BJ (cell line): ENCODE measurements at regions not wholly inside any gene's neighbourhood (a gene's known extent, or its start where the extent isn't known, plus 50 kb on each side); places are given as distances from the start of the nearest gene placed in this dataset.

Experiments used
- CTCF ChIA-PET: fragments of 350-600 bp; formaldehyde crosslinking; extraction: SDS; loops from one replicate; lab custom pipeline; 2021; ENCODE audit warnings: antibody characterized with exemption, inconsistent platforms; lab: Yijun Ruan, JAX
- POLR2A ChIA-PET: fragments of 300-600 bp; sonication (Branson Sonifier 250); formaldehyde crosslinking; extraction: SDS; loops from one replicate; lab custom pipeline; 2021; ENCODE audit warnings: antibody characterized with exemption; lab: Charles Lee
- DNase-seq: peaks from one replicate; pipeline ENCODE4 v3.0.0-alpha.2; 2011; ENCODE audit warnings: low read depth
- H3K27me3 ChIP-seq: 2 replicates; pipeline ENCODE4 v1.6.0; 2011; ENCODE audit warnings: low read length; ENCODE audit not compliant: control insufficient read depth, insufficient read depth
- H3K36me3 ChIP-seq: 2 replicates; pipeline ENCODE4 v1.5.1; 2011; ENCODE audit warnings: low read length; ENCODE audit not compliant: control insufficient read depth, insufficient read depth
- H3K4me3 ChIP-seq: 2 replicates; pipeline ENCODE4 v1.5.1; 2011; ENCODE audit warnings: low read depth, mild to moderate bottlenecking, control low read depth, low read length
- TF ChIP-seq, protein P1 (sequence below): IDR thresholded peaks from 2 replicates; pipeline ENCODE4 v1.5.1; 2011; ENCODE audit warnings: low read depth, mild to moderate bottlenecking, control low read depth, inconsistent platforms, low read length, moderate library complexity; ENCODE audit not compliant: insufficient read depth

DNA sequence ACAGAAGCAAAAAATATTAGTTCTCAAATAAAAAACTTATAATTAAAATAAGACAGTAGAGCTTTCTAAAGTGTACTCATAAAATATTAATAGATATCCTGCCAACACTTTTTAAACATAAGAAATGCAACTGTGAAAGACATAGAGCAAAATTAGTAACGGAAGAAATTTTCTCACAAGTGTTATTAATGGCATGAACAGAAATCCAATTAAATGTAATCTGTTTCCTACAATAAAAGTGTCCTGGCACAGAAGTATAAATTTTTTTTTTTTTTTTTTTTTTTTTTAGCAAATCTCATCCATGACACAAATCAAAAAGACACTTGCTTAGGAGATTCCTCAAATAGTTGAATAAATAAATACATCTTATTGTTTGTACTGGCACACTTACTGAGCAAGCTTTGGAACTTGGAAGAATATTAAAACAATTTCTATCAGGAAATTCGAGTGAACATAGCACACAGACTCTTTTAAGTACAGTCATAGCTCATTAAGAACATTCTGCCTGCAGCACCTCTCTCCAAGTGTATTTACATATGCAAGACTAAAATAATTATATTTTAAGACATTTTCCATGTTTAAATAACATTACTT is 227.2 kb upstream of the ROBO2 start:
- no peak for DNase-seq
- TF ChIP-seq, protein P1, sequence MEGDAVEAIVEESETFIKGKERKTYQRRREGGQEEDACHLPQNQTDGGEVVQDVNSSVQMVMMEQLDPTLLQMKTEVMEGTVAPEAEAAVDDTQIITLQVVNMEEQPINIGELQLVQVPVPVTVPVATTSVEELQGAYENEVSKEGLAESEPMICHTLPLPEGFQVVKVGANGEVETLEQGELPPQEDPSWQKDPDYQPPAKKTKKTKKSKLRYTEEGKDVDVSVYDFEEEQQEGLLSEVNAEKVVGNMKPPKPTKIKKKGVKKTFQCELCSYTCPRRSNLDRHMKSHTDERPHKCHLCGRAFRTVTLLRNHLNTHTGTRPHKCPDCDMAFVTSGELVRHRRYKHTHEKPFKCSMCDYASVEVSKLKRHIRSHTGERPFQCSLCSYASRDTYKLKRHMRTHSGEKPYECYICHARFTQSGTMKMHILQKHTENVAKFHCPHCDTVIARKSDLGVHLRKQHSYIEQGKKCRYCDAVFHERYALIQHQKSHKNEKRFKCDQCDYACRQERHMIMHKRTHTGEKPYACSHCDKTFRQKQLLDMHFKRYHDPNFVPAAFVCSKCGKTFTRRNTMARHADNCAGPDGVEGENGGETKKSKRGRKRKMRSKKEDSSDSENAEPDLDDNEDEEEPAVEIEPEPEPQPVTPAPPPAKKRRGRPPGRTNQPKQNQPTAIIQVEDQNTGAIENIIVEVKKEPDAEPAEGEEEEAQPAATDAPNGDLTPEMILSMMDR = no peak
- Histone ChIP-seq H3K36me3 (no peaks in the 10 kb centered on the region), H3K27me3 (no peaks in the 10 kb centered on the region), H3K4me3 (no peak overlapping the region)
- POLR2A ChIA-PET = no interaction called here
- CTCF ChIA-PET = no interaction called here

GRCh38 chr3:76815561-76815960 is 224.3 kb upstream of the ROBO2 start:
- TF ChIP-seq, protein P1 = no peak
- no peak overlapping the region for H3K4me3 ChIP-seq
- ChIA-PET POLR2A (no interaction called here), CTCF (no interaction called here)
- H3K27me3 ChIP-seq = no peaks in the 10 kb centered on the region
- DNase-seq = no peak
- H3K36me3 ChIP-seq = no peaks in the 10 kb centered on the region

DNA sequence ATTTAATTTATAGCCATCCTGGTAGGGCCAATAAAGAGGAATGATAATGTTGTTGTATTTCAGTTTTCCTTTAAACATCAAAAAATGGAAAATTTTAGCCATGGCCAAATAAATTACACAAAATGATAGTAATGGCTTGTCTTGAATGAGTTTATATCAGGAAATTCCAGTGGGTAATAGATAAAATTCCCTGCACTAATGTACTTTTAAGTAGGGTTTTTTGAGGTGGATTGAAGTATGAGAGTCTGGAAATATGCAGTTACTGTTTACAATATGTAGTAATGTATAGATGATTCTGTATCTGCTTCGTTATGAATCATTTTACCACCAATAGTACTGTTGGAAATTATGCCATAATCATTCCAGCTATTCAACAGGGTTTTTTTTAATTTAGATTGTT is 219.4 kb upstream of the ROBO2 start:
- Histone ChIP-seq H3K4me3 (no peak overlapping the region), H3K36me3 (no peaks in the 10 kb centered on the region), H3K27me3 (no peaks in the 10 kb centered on the region)
- CTCF ChIA-PET = no interaction called here
- TF ChIP-seq, protein P1 = no peak
- no peak for DNase-seq
- POLR2A ChIA-PET = no interaction called here

DNA sequence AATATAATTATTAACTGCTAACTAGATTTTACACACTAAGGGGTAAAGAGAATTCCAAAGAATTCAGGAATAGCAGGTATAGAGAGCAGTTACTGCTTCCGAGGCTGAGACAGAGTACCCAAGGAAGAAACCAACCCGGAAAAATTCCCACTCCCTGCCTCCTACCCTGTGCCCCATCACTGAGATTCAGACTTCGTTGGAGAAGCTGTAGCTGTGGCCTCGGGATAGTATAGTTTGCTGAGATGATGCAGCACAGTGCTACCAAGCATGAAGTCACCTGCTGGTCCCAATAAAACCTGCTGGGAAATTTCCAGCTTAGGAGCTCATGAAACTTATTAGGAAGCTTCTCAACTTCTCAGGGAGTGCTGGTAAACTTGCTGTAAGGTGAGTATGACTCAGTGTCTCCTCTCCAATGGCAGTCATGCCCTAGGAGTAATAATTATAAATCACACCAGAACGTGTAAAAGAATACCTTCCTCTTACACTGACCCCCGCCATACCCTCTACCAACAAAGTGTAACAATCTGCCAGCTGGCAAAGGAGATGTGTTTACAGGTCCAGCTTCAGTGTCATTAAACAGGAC is 215.2 kb upstream of the ROBO2 start:
- no peaks in the 10 kb centered on the region for H3K27me3 ChIP-seq
- ChIA-PET POLR2A (no interaction called here), CTCF (no interaction called here)
- DNase-seq = no peak
- H3K4me3 ChIP-seq = no peak overlapping the region
- H3K36me3 ChIP-seq = no peaks in the 10 kb centered on the region
- TF ChIP-seq, protein P1 = no peak

- TF ChIP-seq, protein P1 = no peak
- no peaks in the 10 kb centered on the region for H3K27me3 ChIP-seq
- DNase-seq = no peak
- ChIA-PET CTCF (no interaction called here), POLR2A (no interaction called here)
- no peak overlapping the region for H3K4me3 ChIP-seq
- H3K36me3 ChIP-seq = no peaks in the 10 kb centered on the region
Measured at GRCh38 chr3:76826861-76827260, 213.0 kb upstream of the ROBO2 start.
